CMK (cell line): ENCODE measurements at regions not wholly inside any gene's neighbourhood (a gene's known extent, or its start where the extent isn't known, plus 50 kb on each side); places are given as distances from the start of the nearest gene placed in this dataset.

Experiments
- DNase-seq: peaks from one replicate; pipeline ENCODE4 v3.0.0-alpha.2; 2010; ENCODE audit warnings: low read depth

DNA sequence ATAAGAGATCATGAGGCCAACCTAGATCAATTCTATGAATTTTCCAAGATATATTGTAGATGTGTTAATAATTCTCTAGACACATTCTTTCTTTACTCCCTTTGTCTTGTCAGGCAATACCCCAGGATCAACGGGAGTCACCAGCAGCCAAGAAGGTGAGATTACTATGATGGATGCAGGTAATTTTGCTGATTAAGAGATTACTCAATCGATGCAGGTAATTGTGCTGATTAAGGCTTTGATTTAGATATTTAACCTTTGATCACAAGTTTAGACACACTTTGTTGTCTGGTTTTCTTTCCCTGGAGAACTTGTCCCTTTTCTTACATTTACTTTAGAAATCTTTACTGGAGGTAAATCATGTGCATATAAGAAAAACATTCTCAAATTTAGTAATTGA lies 134.3 kb upstream of the CNTN1 start:
- no peak for DNase-seq

DNA sequence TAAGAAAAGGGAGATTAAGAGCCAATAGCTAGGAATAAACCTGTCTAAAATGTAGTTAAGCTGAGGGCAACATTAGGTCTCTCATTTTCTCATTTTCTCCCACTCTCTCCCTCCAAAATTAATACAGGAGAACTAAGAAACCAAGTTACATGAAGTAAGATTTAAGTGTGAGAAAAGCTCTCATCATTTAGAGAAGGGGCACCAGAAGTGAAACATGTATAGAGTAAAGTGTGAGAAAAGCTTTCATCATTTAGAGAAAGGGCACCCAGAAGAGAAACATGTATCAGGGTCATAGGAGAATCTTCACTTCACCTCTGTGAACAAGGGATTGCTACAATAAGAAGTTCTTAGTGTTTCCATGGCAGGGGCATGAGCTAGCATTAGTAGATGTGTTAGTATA lies 132.4 kb upstream of the CNTN1 start:
- DNase-seq, result no peak

DNA sequence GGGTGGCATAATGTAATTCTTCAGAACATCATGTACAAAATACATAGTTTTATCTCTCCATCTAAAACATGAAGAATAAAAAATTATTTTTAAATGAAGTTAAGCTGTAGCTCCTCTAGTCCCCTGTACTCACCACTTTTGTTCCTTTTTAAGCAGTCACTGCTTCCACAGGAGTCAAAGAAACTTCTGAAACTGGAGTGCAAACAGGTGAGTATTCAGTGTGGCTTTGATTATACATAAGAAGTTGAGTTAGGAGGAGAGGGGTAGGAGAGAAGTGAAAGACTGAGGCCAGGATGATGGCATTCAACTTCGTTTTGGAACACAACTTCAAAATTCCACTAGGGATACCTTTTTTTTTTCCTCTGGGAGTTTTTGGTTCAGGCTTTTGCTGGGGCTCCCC lies 131.4 kb upstream of the CNTN1 start:
- DNase-seq, result no peak

DNA sequence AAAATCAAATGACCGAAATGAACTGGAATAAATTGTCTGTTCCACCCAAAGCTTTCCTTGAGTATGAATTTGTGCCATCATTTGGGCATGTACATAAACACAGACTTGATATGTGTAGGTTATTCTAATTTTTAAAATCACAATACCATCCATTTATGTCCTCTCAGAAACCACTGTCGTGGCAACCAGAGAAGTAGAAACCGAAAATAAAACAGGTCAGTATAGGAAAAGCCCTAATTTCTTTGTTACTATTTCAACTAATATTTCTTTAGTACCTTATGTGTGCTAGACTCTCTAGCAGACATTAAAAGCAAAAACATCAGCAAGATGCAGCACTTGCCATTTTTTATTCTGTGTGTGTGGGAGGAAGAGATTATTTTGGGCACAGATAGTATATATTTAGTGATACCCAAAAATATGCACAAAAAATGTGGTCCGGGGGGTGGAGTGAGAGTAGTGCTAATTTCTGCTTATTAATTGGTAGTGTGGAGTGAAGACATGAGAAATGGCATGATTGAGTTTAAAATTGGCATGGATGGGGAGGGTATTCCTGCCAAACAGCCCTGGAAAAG lies 130.8 kb upstream of the CNTN1 start:
- no peak for DNase-seq

DNA sequence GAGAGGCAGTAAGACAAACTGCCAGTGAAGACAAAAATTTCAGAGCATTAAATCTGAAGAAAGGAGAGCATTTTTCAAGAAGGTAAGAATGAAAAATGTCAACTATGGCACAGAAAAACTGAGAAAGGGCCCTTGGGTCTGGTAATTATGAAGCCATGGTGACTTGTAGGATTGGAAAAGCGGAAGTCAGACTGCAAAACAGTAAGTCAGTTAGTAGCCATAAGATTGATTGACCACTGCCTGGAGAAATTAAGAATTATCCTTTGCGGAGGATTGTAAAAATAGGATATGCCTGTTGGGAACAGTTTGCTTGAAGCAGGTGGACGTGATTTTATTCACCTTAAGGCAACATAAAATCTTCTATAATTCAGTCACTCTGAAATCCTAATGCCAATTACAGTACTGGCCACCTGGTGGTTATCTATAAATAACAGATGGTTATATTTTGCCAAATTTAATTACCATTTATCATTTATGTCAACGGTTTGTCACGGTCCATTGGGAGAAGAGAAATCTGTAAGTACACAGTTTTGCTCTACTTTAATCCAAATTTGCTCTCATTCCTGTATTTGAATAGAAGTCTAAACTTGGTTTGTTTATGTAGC lies 127.1 kb upstream of the CNTN1 start:
- DNase-seq, result no peak

DNA sequence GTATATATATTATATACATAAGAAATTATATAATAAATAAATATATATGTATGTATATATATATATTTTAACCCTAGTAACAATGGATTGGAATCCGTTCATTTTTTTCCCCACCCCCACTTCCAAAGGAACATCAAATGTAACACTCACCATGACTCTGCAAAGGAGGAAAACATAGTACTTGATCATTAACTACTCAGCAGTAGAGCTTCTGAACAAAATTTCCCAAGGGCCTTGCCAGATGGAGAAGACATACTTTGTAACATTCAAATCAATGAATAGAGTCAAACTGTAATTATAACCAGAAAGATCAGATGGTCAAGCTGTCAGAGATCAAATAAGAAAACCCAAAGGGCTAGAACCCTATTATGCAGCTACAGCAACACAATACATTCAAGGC lies 126.0 kb upstream of the CNTN1 start:
- DNase-seq, result no peak

DNA sequence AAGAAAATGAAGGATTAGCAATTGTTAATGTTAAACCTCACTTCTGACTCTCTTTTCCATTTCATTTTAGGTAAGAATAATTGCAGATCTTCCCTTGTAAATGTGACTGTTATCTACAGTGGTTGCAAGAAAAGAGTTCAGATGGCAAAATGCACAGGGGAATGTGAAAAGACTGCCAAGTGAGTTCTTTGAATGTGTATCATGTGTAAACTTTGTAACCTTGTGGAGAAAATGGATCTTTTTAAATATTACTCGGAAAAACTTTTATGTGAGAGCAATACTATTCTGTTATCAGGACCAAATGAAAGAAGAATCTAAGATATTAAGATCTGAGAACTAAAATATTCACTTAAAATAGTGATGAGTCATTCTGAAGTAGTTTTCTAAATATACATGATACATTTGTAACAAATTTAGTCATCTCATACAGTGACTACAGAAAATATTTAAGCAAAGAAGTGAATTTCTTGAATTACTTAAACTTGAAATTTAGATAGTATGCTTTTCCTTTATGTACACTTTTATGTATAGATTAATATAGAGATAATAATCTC lies 122.5 kb upstream of the CNTN1 start:
- no peak for DNase-seq

DNA sequence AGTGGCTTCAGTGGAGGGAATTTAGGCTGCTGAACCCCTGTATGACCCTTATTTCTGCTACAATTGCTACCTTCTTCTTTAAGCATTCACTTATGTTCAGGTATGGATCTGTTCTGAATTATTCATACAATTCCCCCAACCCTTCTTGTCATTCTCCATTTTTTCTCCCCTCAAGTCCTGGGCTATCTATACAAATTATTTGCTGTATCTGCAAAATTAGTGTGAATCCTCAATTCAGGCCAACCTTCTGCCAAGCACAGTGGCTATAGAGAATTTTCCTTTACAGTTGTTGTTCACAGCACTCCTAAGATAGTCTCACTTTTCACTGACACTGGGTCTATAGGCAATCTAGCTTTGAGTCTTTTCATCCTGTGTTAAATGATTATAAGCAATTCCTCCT lies 119.2 kb upstream of the CNTN1 start:
- no peak for DNase-seq

DNA sequence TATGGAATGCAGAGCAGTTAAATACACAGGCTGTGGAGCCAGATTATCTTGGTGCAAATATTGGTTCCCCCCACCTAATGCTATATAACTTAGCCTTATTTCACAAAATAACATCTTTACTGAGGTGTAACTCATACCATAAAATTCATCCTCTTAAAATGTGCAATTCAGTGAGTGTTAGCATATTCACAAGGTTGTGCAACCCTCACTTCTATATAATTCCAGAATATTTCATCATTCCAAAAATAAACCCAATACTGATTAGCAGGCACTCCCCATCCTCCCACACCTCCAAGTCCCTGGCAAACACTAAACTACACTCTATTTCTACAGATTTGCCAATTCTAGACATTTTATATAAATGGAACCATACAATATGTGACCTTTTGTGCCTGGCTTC lies 116.3 kb upstream of the CNTN1 start:
- no peak for DNase-seq

DNA sequence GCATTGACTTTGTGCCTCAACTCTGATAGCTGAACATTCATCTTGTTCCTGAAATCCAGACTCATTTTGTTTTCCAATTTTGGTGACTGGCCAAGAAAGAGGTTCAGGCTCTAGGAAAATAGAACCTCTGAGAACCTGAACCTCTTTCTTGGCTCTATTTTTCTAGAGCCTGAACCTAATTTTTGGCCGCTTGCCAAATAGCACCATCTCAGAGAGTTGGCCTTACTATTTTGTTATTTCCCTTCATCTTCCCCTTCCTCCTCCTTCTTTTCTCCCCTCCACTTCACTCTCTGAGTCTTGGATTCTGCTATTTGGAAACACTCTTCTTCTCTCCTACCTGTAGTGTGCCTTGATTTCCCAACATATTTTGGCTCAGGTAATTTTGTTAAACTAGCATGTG lies 114.4 kb upstream of the CNTN1 start:
- no peak for DNase-seq

DNA sequence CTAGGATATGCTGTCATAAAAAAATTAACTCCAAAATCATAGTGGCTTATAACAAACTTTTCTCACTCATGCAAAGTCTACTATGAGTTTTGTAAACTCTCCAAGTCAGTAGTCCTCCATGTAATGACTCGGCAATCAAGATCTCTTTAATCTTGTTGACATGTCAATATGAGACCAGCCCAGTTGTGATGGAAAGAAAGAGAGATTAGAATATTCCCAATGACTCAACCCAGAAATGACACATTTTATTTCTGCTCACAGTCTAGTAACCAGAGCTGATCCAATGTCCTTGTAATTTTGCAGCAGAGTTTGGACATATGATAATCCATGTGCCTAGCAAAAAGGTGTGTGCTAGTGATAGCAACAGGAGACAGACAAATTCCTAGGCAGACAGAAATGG lies 112.6 kb upstream of the CNTN1 start:
- no peak for DNase-seq

DNA sequence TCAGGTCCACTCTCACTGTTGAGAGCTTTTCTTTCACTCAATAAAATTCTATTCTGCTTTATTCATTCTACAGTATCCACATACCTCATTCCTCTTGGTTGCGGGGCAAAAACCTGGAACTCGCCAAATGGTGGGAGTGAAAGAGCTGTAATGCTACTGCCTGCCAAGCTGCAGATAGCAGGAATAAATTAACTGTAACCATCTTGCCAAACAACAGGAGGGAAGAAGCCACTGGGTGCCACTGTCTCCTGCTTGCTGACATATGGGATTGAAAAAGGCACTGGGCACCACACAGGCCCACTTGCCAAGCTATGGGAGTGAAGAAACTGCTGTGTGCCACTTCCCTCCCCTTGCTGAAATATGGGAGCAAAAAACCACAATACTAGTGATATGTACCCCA lies 111.9 kb upstream of the CNTN1 start:
- DNase-seq, result no peak

DNA sequence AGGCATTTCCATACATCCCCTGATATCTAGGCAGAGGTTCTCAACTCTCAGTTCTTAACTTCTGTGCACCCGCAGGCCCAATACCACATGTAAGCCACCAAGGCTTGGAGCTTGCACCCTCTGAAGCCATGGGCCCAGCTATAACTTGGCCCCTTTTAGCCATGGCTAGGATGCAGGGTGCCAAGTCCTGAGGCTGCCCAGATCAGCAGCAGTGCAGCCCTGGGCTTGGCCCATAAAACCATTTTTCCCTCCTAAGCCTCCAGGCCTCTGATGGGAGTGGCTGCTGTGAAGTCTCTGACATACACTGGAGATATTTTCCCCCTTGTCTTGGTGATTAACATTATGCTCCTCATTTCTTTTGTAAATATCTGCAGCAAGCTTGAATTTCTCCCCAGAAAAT lies 110.3 kb upstream of the CNTN1 start:
- DNase-seq, result no peak

DNA sequence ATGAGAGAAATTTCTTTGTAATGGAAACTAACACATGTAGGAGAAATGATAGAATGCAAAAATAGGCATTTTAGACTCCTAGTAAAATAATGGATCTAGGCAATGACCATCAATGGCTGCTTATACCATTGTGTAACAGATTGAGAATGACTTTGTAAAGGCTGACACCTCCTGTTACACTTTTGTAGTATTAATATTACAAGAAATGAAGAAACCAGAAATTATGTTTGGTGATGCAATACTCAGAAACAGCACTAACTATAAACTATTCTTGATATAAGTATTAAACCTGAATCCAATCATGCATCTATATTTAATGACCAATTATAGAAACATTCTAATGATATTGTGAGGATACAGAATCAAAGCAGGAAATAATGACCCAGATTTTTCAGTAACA lies 108.5 kb upstream of the CNTN1 start:
- DNase-seq, result no peak

DNA sequence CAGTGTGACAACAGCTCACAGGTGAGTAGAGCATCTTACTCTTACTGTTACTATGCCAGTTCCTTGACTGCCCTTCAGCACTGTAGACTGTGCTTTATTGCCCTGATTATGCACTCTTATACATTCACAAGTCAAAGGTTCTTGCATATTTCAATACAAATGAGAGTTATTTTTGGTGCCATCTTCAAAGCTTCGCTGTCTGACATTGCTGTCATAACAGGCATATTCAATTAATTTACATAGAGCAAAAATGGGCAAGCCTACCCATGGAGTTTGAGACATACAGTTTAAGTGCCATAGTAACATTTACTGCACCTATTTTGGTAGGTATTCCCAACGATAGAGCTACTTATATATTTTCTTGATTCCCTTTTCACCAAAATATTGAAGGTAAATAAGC lies 107.5 kb upstream of the CNTN1 start:
- DNase-seq, result no peak

DNA sequence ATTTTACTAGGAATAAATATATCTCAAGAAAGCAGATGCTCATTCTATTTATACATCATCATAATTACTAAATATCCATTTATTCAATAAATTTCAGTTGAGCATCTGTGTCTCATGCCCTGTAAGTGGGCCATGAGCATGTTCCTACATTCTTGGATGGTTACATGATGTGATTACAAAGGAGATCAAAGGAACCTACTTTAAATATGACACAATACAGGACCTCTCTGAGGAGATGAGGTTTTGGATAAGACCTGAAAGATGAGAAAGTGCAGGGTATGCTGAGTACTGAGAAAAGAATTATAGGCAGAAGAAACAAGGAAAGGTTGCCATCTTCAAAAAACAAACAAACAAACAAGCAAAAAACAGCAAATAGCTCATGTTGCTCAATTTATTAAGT lies 105.4 kb upstream of the CNTN1 start:
- DNase-seq, result no peak

DNA sequence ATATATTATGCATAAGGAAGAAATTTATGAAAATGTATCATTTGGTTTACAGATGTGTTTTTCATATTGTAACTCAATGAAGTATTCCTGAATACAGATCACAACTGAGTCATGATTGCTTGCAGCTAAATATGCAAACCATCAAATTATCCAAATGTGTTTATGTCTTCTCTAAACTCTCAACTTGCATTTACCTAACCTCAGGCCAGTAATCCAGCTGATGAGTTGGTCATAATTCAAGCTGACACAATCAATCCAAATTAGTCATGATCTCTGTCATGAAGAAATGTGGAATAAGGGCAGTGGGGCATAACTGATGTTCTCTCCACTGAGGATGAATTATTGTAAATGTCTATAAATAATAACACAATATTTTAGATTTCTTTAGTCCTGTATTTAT lies 104.8 kb upstream of the CNTN1 start:
- DNase-seq, result no peak

DNA sequence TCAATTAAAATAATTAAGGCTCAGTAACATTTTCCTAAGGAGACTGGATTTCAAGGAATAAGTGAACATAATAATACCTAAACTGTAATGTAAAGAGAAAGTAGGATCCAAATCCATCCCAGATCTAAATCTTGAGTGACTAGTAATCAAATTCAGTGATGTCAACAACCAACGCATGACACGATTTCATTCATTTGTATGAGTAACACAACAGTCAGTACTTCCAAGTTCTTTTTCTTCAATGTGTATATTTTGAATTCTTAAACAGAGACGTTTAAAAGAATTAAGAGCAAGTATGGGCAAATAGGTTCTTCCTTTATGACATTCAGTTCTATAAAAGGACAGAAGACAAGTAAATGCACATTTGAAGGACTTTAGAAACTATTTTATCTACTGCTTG lies 104.3 kb upstream of the CNTN1 start:
- DNase-seq, result no peak

DNA sequence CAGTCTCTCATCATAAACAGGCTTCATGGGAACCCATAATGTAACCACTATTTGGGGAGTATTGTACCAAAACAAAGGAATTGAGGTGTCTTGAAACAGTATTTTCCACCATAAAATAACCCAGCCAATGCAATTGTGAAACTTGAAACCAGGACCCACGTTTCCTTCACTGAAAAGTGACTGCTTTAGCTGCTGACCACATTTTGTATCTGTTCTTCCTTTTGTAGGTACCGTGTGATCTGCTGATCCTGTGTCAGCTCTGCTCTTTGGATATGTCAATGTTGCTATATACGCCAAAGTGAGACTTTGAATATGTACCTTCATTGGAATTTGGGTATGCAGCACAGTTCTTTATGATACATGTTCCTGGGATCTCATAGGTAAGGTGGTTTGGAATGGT lies 95.1 kb upstream of the CNTN1 start:
- no peak for DNase-seq

DNA sequence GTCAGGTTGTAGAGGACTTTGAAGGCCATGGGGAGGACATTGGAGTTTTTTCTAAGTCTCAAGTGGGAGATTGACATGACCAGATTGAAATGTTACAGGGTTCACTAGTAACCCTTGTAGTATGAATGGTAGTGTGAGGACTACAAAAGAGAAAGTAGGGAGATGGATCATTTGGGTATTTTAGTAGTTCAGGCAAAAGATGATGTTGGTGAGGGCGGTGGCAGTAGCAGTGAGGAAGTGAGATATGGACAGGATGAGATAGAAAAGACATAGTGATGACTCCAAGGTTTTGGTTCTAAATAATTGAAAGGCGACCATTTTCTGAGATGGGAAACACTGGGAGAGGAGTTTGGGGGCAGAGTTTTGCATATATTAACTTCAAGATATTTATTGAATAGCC lies 94.2 kb upstream of the CNTN1 start:
- no peak for DNase-seq

DNA sequence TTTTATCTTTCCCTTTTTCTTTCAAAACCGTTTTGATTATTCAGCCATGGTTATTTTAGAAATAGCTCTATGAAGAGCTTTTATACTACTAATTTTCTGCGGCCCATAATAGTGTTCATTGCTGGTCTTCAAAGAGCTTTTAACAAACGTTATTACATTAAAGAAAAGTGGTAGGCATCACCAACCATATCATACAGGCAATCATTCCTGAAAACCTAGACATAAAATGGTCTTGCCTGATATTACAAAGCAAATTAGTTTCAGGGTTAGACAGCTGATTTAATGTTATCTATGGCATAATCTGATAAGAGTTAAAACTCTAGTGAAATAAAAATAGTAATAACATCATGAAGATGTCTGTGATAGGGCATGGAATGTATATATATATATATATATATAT lies 89.7 kb upstream of the CNTN1 start:
- DNase-seq, result no peak

DNA sequence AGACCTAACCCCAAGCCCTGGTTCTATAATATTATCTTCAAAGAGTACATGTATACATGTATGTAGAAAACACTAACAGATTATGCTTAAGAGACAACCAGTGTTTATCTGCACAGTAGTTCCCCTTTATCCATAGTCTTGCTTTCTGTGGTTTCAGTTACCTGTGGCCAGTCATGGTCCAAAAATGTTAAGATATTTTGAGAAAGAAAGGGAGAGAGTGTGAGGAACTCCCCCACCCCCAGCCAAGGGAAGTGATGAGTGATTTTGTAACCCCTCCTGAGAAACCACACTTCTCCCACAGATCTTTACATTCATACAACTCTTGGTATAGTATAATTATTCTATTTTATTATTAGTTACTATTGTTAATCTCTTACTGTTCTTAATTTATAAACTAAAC lies 77.3 kb upstream of the CNTN1 start:
- no peak for DNase-seq

DNA sequence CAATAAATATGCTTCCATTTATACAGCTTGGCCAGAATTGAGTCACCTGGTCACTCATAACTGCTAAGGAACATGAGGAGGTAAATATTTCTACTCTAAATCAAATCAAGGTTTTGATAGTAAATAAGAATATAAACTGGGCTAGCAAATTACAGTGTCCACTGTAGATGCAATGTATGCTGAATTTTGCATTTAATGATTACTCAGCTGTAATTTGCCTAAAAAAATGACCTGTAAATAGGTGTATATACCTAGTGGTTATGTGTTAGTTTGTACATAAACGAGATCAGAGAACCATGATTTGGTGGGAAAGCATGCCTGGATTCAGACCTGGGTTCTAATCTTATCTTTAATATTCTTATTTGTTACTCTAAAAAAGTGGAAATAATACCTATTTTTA lies 76.6 kb upstream of the CNTN1 start:
- DNase-seq, result no peak

DNA sequence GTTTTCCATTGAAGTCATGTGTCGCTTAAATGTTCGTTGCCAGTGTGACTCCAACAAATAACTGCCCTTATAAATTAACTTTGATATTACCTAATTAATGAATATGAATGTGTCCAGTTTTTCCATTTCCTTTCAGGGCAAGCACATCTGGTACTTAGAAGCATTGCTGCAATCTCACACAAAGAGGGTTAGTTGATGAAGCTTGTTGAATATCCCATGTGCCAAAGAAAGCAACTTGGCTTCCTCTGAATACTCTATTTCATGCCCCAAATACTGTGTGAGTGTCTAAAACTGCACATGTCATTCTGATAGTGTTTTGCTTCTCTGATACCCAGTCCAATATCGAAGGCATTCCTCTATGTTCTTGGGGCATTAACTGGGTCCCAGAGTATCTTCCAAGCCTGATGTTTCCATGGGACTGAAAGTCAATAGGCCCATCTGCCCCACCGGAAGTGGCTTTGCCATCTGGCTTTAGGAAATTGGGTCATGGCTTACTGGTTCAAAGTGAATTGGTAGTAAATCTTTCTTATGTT lies 75.8 kb upstream of the CNTN1 start:
- no peak for DNase-seq
